Colonic mucosa (tissue), 4 donors: ENCODE measurements at regions not wholly inside any gene's neighbourhood (a gene's known extent, or its start where the extent isn't known, plus 50 kb on each side); places are given as distances from the start of the nearest gene placed in this dataset.

Source experiments
- DNase-seq: peaks from one replicate; pipeline ENCODE4 v3.0.0-alpha.2; 2020
- H3K27ac ChIP-seq: fragments of 200-600 bp; one replicate; pipeline ENCODE4 v1.8.0; 2021
- H3K27me3 ChIP-seq: fragments of 200-600 bp; one replicate; pipeline ENCODE4 v1.8.0; 2021
- H3K36me3 ChIP-seq: fragments of 200-600 bp; one replicate; pipeline ENCODE4 v1.8.0; 2021
- H3K4me1 ChIP-seq: fragments of 200-600 bp; one replicate; pipeline ENCODE4 v1.8.0; 2021; ENCODE audit warnings: mild to moderate bottlenecking
- H3K4me3 ChIP-seq: fragments of 200-600 bp; one replicate; pipeline ENCODE4 v1.8.0; 2021
- H3K9ac ChIP-seq, 2 donors: one replicate each; pipeline ENCODE4 v1.7.0; 2013; ENCODE audit warnings: control low read depth in 2 of 2, low read depth in 2 of 2, low read length in 2 of 2
- H3K9me3 ChIP-seq: fragments of 200-600 bp; one replicate; pipeline ENCODE4 v1.8.0; 2021
- intact Hi-C: fragments of 100-400 bp; cut with DNase I; formaldehyde crosslinking; loops from one replicate; pipeline ENCODE4 v1.14.1; 2022
- TF ChIP-seq, protein P1 (sequence below): fragments of 200-600 bp; IDR thresholded peaks from one replicate; pipeline ENCODE4 v1.8.0; 2022; ENCODE audit warnings: antibody characterized with exemption, mild to moderate bottlenecking
- donor health status: healthy.
- donor health status: DM: no; HTN: no; CAD: no.
- donor health status: DM: no; HTN: no; CAD: no.

GRCh38 chr15:36275656-36276055 lies 303.8 kb upstream of the CDIN1 start:
- TF ChIP-seq, protein P1, sequence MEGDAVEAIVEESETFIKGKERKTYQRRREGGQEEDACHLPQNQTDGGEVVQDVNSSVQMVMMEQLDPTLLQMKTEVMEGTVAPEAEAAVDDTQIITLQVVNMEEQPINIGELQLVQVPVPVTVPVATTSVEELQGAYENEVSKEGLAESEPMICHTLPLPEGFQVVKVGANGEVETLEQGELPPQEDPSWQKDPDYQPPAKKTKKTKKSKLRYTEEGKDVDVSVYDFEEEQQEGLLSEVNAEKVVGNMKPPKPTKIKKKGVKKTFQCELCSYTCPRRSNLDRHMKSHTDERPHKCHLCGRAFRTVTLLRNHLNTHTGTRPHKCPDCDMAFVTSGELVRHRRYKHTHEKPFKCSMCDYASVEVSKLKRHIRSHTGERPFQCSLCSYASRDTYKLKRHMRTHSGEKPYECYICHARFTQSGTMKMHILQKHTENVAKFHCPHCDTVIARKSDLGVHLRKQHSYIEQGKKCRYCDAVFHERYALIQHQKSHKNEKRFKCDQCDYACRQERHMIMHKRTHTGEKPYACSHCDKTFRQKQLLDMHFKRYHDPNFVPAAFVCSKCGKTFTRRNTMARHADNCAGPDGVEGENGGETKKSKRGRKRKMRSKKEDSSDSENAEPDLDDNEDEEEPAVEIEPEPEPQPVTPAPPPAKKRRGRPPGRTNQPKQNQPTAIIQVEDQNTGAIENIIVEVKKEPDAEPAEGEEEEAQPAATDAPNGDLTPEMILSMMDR = no peak
- Histone ChIP-seq H3K9ac (no peak overlapping the region), H3K4me3 (no peak overlapping the region), H3K9me3 (no peaks in the 10 kb centered on the region), H3K36me3 (no peaks in the 10 kb centered on the region), H3K4me1 (no peaks in the 10 kb centered on the region), H3K27me3 (no peaks in the 10 kb centered on the region), H3K27ac (no peak overlapping the region)
- intact Hi-C loops = no loop called here
- DNase-seq = no peak

- Histone ChIP-seq H3K36me3 (no peaks in the 10 kb centered on the region), H3K9ac (no peak overlapping the region), H3K9me3 (no peaks in the 10 kb centered on the region), H3K4me3 (no peak overlapping the region), H3K4me1 (no peaks in the 10 kb centered on the region), H3K27ac (no peak overlapping the region), H3K27me3 (no peaks in the 10 kb centered on the region)
- no peak for DNase-seq
- TF ChIP-seq, protein P1 = no peak
- intact Hi-C loops = no loop called here
These were observed 301.2 kb upstream of the CDIN1 start for GRCh38 chr15:36278219-36278618.

DNA sequence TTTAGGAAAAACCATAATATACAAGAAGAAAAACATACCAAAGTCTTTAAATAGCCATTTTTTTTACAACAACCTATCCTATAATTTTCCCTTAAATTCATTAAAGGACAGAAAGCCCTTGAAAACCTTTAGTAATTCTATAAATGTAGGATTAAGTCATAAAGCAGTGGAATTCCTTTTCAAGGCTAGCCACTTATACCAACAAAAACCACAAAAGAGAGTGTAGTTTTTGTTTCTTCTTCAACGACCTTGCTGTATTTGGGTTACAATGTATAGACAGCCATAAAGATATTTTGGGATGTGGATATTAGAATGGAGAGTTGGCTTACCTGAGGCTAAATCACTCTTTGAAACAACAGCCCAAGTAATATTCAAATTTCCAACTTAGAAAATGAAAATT lies 296.6 kb upstream of the CDIN1 start:
- Histone ChIP-seq H3K27me3 (no peaks in the 10 kb centered on the region), H3K9me3 (no peaks in the 10 kb centered on the region), H3K36me3 (no peaks in the 10 kb centered on the region), H3K9ac (no peak overlapping the region), H3K4me1 (no peaks in the 10 kb centered on the region), H3K4me3 (no peak overlapping the region), H3K27ac (no peak overlapping the region)
- DNase-seq = no peak
- TF ChIP-seq, protein P1 = no peak
- intact Hi-C loops = no loop called here

GRCh38 chr15:36284911-36285310 lies 294.5 kb upstream of the CDIN1 start:
- no peak overlapping the region for H3K9ac ChIP-seq
- intact Hi-C loops = no loop called here
- no peaks in the 10 kb centered on the region for H3K36me3 ChIP-seq
- no peak overlapping the region for H3K27ac ChIP-seq
- no peaks in the 10 kb centered on the region for H3K9me3 ChIP-seq
- no peaks in the 10 kb centered on the region for H3K27me3 ChIP-seq
- H3K4me3 ChIP-seq = no peak overlapping the region
- no peaks in the 10 kb centered on the region for H3K4me1 ChIP-seq
- TF ChIP-seq, protein P1 = no peak
- DNase-seq = no peak

DNA sequence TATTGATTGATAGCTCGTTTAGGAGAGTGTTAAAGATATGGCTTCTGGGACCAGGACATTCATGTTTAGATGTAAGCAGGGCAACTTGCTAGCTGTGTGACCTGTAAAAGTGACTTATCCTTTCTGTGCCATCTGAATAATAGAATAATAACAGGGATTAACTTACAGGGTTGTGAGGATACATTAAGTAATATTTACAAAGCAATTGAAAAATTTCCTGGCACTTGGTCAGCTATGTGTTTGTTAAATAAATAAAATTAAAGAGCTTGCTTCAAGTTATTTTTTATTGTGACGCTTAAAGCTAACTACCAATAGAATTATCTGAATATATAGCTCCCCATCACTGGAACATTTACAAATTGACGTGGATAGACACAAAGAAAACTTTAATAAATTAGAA lies 287.9 kb upstream of the CDIN1 start:
- Histone ChIP-seq H3K9me3 (no peaks in the 10 kb centered on the region), H3K4me1 (no peaks in the 10 kb centered on the region), H3K27ac (no peak overlapping the region), H3K4me3 (no peak overlapping the region), H3K36me3 (no peaks in the 10 kb centered on the region), H3K27me3 (no peaks in the 10 kb centered on the region), H3K9ac (no peak overlapping the region)
- TF ChIP-seq, protein P1 = no peak
- intact Hi-C loops = no loop called here
- DNase-seq = no peak

DNA sequence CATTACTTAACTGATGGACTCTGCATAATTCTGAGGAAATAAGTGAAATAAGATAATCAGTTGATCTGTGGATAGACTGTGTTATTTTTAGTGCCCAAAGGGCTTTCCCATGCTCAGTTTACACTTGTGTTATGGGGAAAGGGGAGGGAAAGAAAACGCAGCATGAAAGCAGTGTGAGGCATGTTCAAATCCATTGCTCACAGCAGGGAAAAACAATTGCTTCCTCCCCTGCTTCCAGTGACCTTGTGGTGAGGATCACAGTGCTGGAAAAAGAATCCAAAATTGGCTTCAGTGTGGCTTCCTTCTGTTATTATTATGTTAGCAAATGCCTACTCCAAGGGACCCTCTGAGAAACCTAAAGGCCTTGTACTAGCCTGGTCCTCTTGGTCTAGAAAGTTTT lies 285.1 kb upstream of the CDIN1 start:
- Histone ChIP-seq H3K9ac (no peak overlapping the region), H3K27me3 (no peaks in the 10 kb centered on the region), H3K4me1 (no peaks in the 10 kb centered on the region), H3K36me3 (no peaks in the 10 kb centered on the region), H3K9me3 (no peaks in the 10 kb centered on the region), H3K27ac (no peak overlapping the region), H3K4me3 (no peak overlapping the region)
- DNase-seq = no peak
- intact Hi-C loops = no loop called here
- TF ChIP-seq, protein P1 = no peak
